Right hindlimb (tissue), 1 donor: ENCODE measurements at regions not wholly inside any gene's neighbourhood (a gene's known extent, or its start where the extent isn't known, plus 50 kb on each side); places are given as distances from the start of the nearest gene placed in this dataset.

ENCODE experiments used
- DNase-seq: peaks from one replicate; pipeline ENCODE4 v3.0.0-alpha.2; 2018

- DNase-seq, result no peak
Measured at GRCh38 chr3:74346896-74347295, 267.6 kb downstream of the CNTN3 start.

GRCh38 chr3:74345701-74346100 lies 268.8 kb downstream of the CNTN3 start:
- no peak for DNase-seq

GRCh38 chr3:74344865-74345440 lies 269.5 kb downstream of the CNTN3 start:
- no peak for DNase-seq

GRCh38 chr3:74343391-74343790 lies 271.1 kb downstream of the CNTN3 start:
- no peak for DNase-seq

GRCh38 chr3:74338998-74339397 lies 275.5 kb downstream of the CNTN3 start:
- no peak for DNase-seq

- no peak for DNase-seq
Measured at GRCh38 chr3:74332165-74332564, 282.3 kb downstream of the CNTN3 start.

GRCh38 chr3:74331711-74332110 lies 282.7 kb downstream of the CNTN3 start:
- DNase-seq, result no peak

GRCh38 chr3:74329096-74329495 lies 285.4 kb downstream of the CNTN3 start:
- no peak for DNase-seq

- DNase-seq, result no peak
Measured at GRCh38 chr3:74328435-74328834, 286.0 kb downstream of the CNTN3 start.

GRCh38 chr3:74315291-74315690 lies 299.2 kb downstream of the CNTN3 start:
- DNase-seq, result no peak

- no peak for DNase-seq
Measured at GRCh38 chr3:74314696-74315095, 299.8 kb downstream of the CNTN3 start.

GRCh38 chr3:74309716-74310115 lies 304.7 kb downstream of the CNTN3 start:
- DNase-seq, result no peak

GRCh38 chr3:74304424-74304823 lies 310.0 kb downstream of the CNTN3 start:
- DNase-seq, result no peak

GRCh38 chr3:74303711-74304110 lies 310.7 kb downstream of the CNTN3 start:
- no peak for DNase-seq

- DNase-seq, result no peak
Measured at GRCh38 chr3:74302969-74303368, 311.5 kb downstream of the CNTN3 start.

GRCh38 chr3:74302281-74302680 lies 312.2 kb downstream of the CNTN3 start:
- DNase-seq, result no peak

- no peak for DNase-seq
Measured at GRCh38 chr3:74301056-74301455, 313.4 kb downstream of the CNTN3 start.

GRCh38 chr3:74295479-74295878 lies 319.0 kb downstream of the CNTN3 start:
- DNase-seq, result no peak

GRCh38 chr3:74288761-74289160 lies 325.7 kb downstream of the CNTN3 start:
- no peak for DNase-seq

- no peak for DNase-seq
Measured at GRCh38 chr3:74287557-74287956, 326.9 kb downstream of the CNTN3 start.

GRCh38 chr3:74282202-74282601 lies 332.3 kb downstream of the CNTN3 start:
- DNase-seq, result no peak

- DNase-seq, result no peak
Measured at GRCh38 chr3:74281705-74282104, 332.8 kb downstream of the CNTN3 start.

- DNase-seq, result peak; percentile 19
Measured at GRCh38 chr3:74273555-74274402, 340.7 kb downstream of the CNTN3 start.

- DNase-seq, result peak; percentile 80
Measured at GRCh38 chr3:74273091-74273490, 341.4 kb downstream of the CNTN3 start.

- no peak for DNase-seq
Measured at GRCh38 chr3:74271541-74271940, 342.9 kb downstream of the CNTN3 start.
